ENCODE measurements at regions not wholly inside any gene's neighbourhood (a gene's known extent, or its start where the extent isn't known, plus 50 kb on each side); places are given as distances from the start of the nearest gene placed in this dataset.

DNA sequence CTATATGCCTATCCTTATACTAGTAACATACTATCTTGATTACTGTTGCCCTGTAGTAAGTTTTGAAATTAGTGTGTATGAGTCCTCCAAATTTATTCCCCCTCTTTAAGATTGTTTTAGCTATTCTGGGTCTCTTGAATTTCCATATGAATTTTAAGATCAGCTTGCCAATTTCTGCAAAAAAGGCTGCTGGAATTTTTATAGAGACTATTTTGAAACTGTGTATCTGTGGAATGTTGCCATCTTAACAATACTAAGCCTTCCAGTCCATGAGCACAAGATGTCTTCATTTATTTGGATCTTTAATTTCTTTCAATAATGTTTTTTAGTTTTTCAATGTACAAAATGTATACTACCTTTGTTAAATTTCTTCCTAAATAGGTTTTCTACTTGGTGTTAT lies 79.8 kb upstream of the ETV6 start:
- no peaks in the 10 kb centered on the region for H3K9me3 ChIP-seq (ENCODE audit: severe bottlenecking)
- no peak for TF ChIP-seq CTCF (IDR thresholded peaks at IDR 0.05; ENCODE audit: poor library complexity, severe bottlenecking)
- H3K27me3 ChIP-seq (ENCODE audit: insufficient read depth, poor library complexity, severe bottlenecking), result no peaks in the 10 kb centered on the region
- no peaks in the 10 kb centered on the region for H3K4me1 ChIP-seq (ENCODE audit: insufficient read depth, poor library complexity, severe bottlenecking)
- no peak for ATAC-seq (ENCODE audit: low read depth)
- no peak overlapping the region for H3K4me3 ChIP-seq (ENCODE audit: severe bottlenecking)
- H3K36me3 ChIP-seq (ENCODE audit: low read depth), result no peaks in the 10 kb centered on the region
- H3K27ac ChIP-seq (ENCODE audit: poor library complexity, severe bottlenecking), result no peak overlapping the region
- no peak for DNase-seq (ENCODE audit: low spot score)

- Histone ChIP-seq H3K27me3 (ENCODE audit: insufficient read depth, poor library complexity, severe bottlenecking) (no peaks in the 10 kb centered on the region), H3K4me3 (ENCODE audit: severe bottlenecking) (no peak overlapping the region), H3K9me3 (ENCODE audit: severe bottlenecking) (no peaks in the 10 kb centered on the region), H3K36me3 (ENCODE audit: low read depth) (no peaks in the 10 kb centered on the region), H3K27ac (ENCODE audit: poor library complexity, severe bottlenecking) (no peak overlapping the region), H3K4me1 (ENCODE audit: insufficient read depth, poor library complexity, severe bottlenecking) (peaks cover 19% of the 10 kb centered on the region)
- ATAC-seq (ENCODE audit: low read depth), result no peak
- no peak for DNase-seq (ENCODE audit: low spot score)
- TF ChIP-seq CTCF (IDR thresholded peaks at IDR 0.05; ENCODE audit: poor library complexity, severe bottlenecking), result no peak
Measured at GRCh38 chr12:11573880-11574279, 75.6 kb upstream of the ETV6 start.

DNA sequence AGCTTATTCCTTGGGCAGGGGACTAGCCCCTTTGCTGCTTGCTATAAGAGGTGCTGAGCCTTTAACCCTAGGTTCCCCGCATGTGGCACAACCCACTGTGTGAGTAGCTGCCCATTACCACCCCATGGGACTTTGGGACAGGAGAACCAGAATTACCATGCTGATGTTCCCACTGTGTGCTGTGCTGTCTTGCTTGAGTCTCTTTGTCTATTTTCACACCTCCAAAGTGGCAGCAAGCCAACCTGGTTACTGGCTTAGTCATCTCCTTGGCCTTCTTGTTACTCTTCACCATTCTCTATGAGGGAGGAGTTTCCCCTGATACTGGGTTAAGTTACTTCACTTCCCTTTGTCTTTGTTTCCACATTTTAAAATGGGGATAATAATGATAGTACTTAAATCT lies 73.4 kb upstream of the ETV6 start:
- TF ChIP-seq CTCF (IDR thresholded peaks at IDR 0.05; ENCODE audit: poor library complexity, severe bottlenecking), result no peak
- Histone ChIP-seq H3K27ac (ENCODE audit: poor library complexity, severe bottlenecking) (no peak overlapping the region), H3K36me3 (ENCODE audit: low read depth) (no peaks in the 10 kb centered on the region), H3K4me1 (ENCODE audit: insufficient read depth, poor library complexity, severe bottlenecking) (peaks cover 36% of the 10 kb centered on the region), H3K9me3 (ENCODE audit: severe bottlenecking) (no peaks in the 10 kb centered on the region), H3K4me3 (ENCODE audit: severe bottlenecking) (no peak overlapping the region), H3K27me3 (ENCODE audit: insufficient read depth, poor library complexity, severe bottlenecking) (no peaks in the 10 kb centered on the region)
- peak; percentile 49 for DNase-seq (ENCODE audit: low spot score)
- ATAC-seq (ENCODE audit: low read depth), result peak; percentile 73

DNA sequence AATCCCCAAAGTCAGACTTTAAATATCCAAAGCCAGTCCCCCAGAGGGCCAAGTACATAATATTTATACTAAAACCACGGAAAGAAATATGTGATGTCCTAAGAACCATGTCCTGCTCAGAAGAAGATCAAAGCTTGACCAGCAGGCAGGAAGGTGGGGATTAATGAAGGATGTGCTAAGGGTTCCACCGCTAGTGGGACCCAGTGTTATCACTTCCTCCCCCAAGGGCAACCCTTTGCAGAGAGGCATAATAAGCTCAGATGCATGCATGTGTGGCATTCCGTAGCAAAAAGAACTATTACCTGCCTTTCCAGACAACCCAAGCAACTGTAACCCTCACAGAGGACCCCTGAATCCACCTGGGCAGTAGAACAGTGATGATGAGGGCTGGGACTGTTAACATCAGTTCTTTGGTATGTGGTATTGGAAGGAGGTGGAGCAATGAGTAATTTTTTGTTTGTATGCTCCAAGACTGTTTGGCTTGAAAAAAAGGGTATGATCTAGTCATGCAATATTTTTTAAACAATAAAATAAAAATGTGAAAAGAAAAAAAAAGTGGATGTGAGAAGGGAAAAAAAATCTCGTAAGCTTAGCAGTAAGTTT lies 71.7 kb upstream of the ETV6 start:
- no peak for DNase-seq (ENCODE audit: low spot score)
- H3K27me3 ChIP-seq (ENCODE audit: insufficient read depth, poor library complexity, severe bottlenecking), result no peaks in the 10 kb centered on the region

More for the DNA sequence above, 71.7 kb upstream of the ETV6 start:
- no peak overlapping the region for H3K27ac ChIP-seq (ENCODE audit: poor library complexity, severe bottlenecking)
- H3K9me3 ChIP-seq (ENCODE audit: severe bottlenecking), result no peaks in the 10 kb centered on the region
- peaks cover 36% of the 10 kb centered on the region for H3K4me1 ChIP-seq (ENCODE audit: insufficient read depth, poor library complexity, severe bottlenecking)
- H3K36me3 ChIP-seq (ENCODE audit: low read depth), result no peaks in the 10 kb centered on the region
- peak; percentile 66 for ATAC-seq (ENCODE audit: low read depth)
- TF ChIP-seq CTCF (IDR thresholded peaks at IDR 0.05; ENCODE audit: poor library complexity, severe bottlenecking), result no peak
- H3K4me3 ChIP-seq (ENCODE audit: severe bottlenecking), result no peak overlapping the region
